Dendritic cell treated with granulocyte-macrophage colony-stimulating factor and Interleukin-4, amounts not matched to agents 40 ng/mL and 50 ng/mL, for 4 days (primary cell): ENCODE measurements at regions not wholly inside any gene's neighbourhood (a gene's known extent, or its start where the extent isn't known, plus 50 kb on each side); places are given as distances from the start of the nearest gene placed in this dataset.
"Not testable (repeated sequence)": the region's sequence is repeated elsewhere in the genome, so short reads cannot be mapped to it uniquely, and the experiment has no call there.

ENCODE experiments used
- H3K27ac Mint-ChIP-seq: one replicate; pipeline ENCODE4 v1.8.0; 2022; ENCODE audit warnings: mild to moderate bottlenecking, mixed read lengths
- H3K27me3 Mint-ChIP-seq: one replicate; pipeline ENCODE4 v1.8.0; 2022; ENCODE audit warnings: mild to moderate bottlenecking, mixed read lengths
- H3K36me3 Mint-ChIP-seq: one replicate; pipeline ENCODE4 v1.8.0; 2022; ENCODE audit warnings: low read depth, mixed read lengths
- H3K4me1 Mint-ChIP-seq: one replicate; pipeline ENCODE4 v1.8.0; 2022; ENCODE audit warnings: low read depth, mixed read lengths
- H3K4me3 Mint-ChIP-seq: one replicate; pipeline ENCODE4 v1.8.0; 2022; ENCODE audit warnings: mild to moderate bottlenecking, moderate library complexity, mixed read lengths
- H3K9me3 Mint-ChIP-seq: one replicate; pipeline ENCODE4 v1.8.0; 2022; ENCODE audit warnings: mixed read lengths
- intact Hi-C: fragments of 100-400 bp; cut with micrococcal nuclease; formaldehyde crosslinking; loops from one replicate; pipeline ENCODE4 v1.15.0; 2022

GRCh38 chr6:82525775-82526495 is 162.3 kb downstream of the TPBG start:
- H3K36me3 Mint-ChIP-seq = no peaks in the 10 kb centered on the region
- H3K27me3 Mint-ChIP-seq = no peaks in the 10 kb centered on the region
- H3K4me1 Mint-ChIP-seq = no peaks in the 10 kb centered on the region
- no peaks in the 10 kb centered on the region for H3K9me3 Mint-ChIP-seq
- intact Hi-C loops = no loop called here
- H3K27ac Mint-ChIP-seq = no peak overlapping the region
- H3K4me3 Mint-ChIP-seq = no peak overlapping the region

DNA sequence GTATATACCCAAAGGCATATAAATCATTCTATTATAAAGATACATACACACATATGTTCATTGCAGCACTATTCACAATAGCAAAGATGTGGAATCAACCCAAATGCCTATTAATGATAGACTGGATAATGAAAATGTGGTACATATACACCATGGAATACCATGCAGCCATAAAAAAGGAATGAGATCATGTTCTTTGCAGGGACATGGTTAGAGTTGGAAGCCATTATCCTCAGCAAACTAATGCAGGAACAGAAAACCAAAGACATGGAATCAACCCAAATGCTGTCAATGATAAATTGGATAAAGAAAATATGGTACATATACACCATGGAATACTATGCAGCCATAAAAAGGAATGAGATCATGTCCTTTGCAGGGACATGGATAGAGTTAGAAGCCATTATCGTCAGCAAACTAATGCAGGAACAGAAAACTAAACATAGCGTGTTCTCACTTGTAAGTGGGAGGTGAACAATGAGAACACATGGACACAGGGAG is 166.4 kb downstream of the TPBG start:
- H3K27ac Mint-ChIP-seq, H3K27me3 Mint-ChIP-seq, H3K4me3 Mint-ChIP-seq, H3K4me1 Mint-ChIP-seq, H3K36me3 Mint-ChIP-seq, H3K9me3 Mint-ChIP-seq, intact Hi-C loops: not testable (repeated sequence)

DNA sequence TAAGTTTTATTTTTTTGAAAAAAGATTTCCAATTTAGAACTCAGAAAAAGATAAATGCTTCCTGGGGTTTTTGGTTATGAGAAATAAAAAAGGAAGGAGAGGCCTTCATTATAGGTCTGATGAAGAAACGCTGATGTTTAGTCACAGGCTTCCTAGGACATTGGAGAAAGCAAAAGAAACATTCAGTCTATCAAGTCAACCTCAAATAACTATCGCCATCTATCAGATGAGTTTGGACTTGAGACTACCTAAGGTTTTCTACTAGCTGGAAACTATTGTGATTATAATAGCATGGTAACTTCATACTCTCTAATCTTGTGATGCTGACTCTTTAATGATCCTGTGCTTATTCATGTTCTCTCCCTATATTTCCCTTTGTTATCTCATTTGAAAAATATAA is 171.3 kb downstream of the TPBG start:
- no peaks in the 10 kb centered on the region for H3K27me3 Mint-ChIP-seq
- H3K4me3 Mint-ChIP-seq = no peak overlapping the region
- intact Hi-C loops = no loop called here
- no peaks in the 10 kb centered on the region for H3K4me1 Mint-ChIP-seq
- no peaks in the 10 kb centered on the region for H3K9me3 Mint-ChIP-seq
- H3K36me3 Mint-ChIP-seq = no peaks in the 10 kb centered on the region
- no peak overlapping the region for H3K27ac Mint-ChIP-seq

- H3K4me3 Mint-ChIP-seq, H3K27me3 Mint-ChIP-seq, H3K27ac Mint-ChIP-seq, H3K4me1 Mint-ChIP-seq, intact Hi-C loops, H3K36me3 Mint-ChIP-seq: not testable (repeated sequence)
- peaks cover 27% of the 10 kb centered on the region for H3K9me3 Mint-ChIP-seq
These were observed 185.9 kb downstream of the TPBG start for GRCh38 chr6:82549480-82549879.

DNA sequence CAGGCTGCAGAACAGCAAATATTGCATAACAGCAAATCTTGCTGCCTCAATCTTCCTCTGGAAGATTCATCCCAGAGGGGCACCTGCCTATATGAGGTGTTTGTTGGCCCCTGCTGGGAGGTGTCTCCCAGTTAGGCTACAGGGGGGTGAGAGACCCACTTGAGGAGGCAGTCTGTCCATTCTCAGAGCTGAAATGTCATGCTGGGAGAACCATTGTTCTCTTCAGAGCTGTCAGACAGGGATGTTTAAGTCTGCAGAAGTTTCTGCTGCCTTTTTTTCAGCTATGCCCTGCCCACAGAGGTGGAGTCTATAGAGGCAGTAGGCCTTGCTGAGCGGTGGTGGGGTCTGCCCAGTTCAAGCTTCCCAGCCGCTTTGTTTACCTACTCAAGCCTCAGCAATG is 187.7 kb downstream of the TPBG start:
- H3K9me3 Mint-ChIP-seq = peaks cover 21% of the 10 kb centered on the region
- intact Hi-C loops, H3K27me3 Mint-ChIP-seq, H3K4me1 Mint-ChIP-seq, H3K4me3 Mint-ChIP-seq, H3K27ac Mint-ChIP-seq, H3K36me3 Mint-ChIP-seq: not testable (repeated sequence)

DNA sequence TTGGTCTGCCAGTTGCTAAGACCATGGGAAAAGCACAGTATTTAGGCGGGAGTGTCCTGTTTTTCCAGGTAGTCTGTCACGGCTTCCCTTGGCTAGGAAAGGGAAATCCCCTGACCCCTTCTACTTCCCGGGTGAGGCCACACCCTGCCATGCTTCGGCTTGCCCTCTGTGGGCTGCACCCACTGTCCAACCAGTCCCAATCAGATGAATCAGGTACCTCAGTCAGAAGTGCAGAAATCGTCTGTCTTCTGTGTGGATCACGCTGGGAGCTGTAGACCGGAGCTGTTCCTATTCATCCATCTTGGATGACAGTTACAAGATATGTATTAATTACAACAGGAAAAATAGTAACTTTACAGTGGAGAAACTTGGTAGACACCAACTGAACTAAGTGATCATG is 188.2 kb downstream of the TPBG start:
- H3K27me3 Mint-ChIP-seq = no peaks in the 10 kb centered on the region
- no peak overlapping the region for H3K4me3 Mint-ChIP-seq
- H3K36me3 Mint-ChIP-seq = no peaks in the 10 kb centered on the region
- H3K9me3 Mint-ChIP-seq = peaks cover 16% of the 10 kb centered on the region
- H3K4me1 Mint-ChIP-seq = no peaks in the 10 kb centered on the region
- H3K27ac Mint-ChIP-seq = no peak overlapping the region
- intact Hi-C loops = no loop called here

GRCh38 chr6:82553863-82554531 is 190.4 kb downstream of the TPBG start:
- Mint-ChIP-seq H3K4me1 (no peaks in the 10 kb centered on the region), H3K4me3 (no peak overlapping the region), H3K27ac (no peak overlapping the region), H3K9me3 (peaks cover 29% of the 10 kb centered on the region), H3K36me3 (no peaks in the 10 kb centered on the region), H3K27me3 (no peaks in the 10 kb centered on the region)
- intact Hi-C loops = no loop called here

DNA sequence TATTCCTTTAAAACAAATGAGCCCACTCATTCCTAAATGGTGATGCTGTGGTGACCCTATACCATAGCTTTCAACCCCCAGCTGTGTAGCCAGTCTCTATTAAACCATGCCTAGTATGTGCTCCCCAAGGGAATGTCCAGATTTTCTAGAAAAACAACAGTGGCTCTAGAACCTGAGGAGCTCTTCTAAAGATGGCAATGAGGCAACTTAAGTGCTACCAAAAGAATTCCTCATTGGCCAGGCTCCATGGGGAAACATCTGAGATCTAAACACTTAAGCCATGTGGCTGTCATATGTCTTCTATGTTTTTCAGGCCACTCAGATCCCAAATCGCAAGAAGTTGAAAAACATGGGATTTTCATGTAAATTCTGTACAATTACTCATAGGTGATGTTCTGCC is 191.0 kb downstream of the TPBG start:
- no peaks in the 10 kb centered on the region for H3K27me3 Mint-ChIP-seq
- no peaks in the 10 kb centered on the region for H3K36me3 Mint-ChIP-seq
- intact Hi-C loops = no loop called here
- no peak overlapping the region for H3K27ac Mint-ChIP-seq
- H3K4me3 Mint-ChIP-seq = no peak overlapping the region
- H3K9me3 Mint-ChIP-seq = peaks cover 29% of the 10 kb centered on the region
- no peaks in the 10 kb centered on the region for H3K4me1 Mint-ChIP-seq

DNA sequence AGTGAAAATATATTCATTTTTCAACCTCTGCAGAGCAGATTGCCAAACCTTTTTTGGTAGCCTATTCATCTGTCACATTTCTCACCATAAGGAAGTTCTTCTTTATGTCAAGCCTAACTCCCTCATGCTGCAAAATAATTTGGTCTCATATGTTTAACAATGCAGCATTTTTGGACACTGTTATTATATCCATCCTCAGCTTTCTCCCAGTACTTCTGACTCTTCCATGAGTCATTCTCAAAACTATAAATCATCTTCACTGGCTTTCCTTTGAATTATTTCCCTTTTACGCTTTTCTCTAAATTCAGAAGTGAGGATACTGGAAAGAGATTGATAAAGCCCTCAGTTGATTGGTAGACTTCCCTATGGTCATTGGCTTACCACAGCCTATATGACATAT is 192.2 kb downstream of the TPBG start:
- Mint-ChIP-seq H3K4me1 (no peaks in the 10 kb centered on the region), H3K9me3 (peaks cover 17% of the 10 kb centered on the region), H3K27me3 (no peaks in the 10 kb centered on the region), H3K4me3 (no peak overlapping the region), H3K27ac (no peak overlapping the region), H3K36me3 (no peaks in the 10 kb centered on the region)
- intact Hi-C loops = no loop called here

- H3K27ac Mint-ChIP-seq, H3K36me3 Mint-ChIP-seq, H3K27me3 Mint-ChIP-seq, intact Hi-C loops, H3K4me3 Mint-ChIP-seq, H3K4me1 Mint-ChIP-seq: not testable (repeated sequence)
- peaks cover 15% of the 10 kb centered on the region for H3K9me3 Mint-ChIP-seq
These were observed 194.9 kb downstream of the TPBG start for GRCh38 chr6:82558531-82558930.

GRCh38 chr6:82567621-82568020 is 204.0 kb downstream of the TPBG start:
- H3K4me1 Mint-ChIP-seq = no peaks in the 10 kb centered on the region
- H3K27ac Mint-ChIP-seq = no peak overlapping the region

DNA sequence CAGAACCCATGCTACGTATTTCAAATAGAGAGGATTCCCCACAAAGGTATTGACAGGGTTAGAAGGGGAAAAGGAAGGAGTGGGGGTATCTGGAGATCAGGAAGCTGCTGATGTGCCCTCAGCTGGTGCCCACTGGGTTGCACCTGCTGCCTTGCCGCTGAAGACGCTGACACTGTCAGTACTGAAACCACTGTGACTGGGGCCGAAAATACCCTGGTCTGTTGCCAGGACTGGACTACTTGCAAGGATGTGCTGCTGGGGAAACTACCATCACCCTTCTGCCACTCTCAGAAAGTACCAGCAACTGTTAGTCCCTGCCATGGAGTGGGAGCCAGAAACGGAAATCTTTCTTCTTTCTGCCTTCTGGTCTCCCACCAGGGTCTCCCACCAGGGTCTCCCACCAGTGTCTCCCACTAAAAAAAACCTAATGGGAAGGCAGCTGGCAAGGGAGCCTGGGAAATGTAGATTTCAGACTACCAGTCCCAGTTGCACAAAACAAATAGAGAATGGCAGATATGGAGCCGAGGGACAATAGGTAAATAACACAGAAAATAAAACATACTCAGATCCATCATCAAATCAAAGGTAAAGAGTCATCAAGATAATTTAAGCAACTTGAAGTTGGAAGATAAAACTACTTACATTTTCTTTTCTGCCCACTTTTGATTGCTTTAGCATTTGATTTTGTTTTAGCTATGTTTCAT is 204.8 kb downstream of the TPBG start:
- no peaks in the 10 kb centered on the region for H3K4me1 Mint-ChIP-seq
- no peaks in the 10 kb centered on the region for H3K36me3 Mint-ChIP-seq
- no peak overlapping the region for H3K4me3 Mint-ChIP-seq
- intact Hi-C loops = no loop called here
- H3K27ac Mint-ChIP-seq = no peak overlapping the region
- no peaks in the 10 kb centered on the region for H3K27me3 Mint-ChIP-seq
- H3K9me3 Mint-ChIP-seq = peaks cover under 1% of the 10 kb centered on the region

More at GRCh38 chr6:82567621-82568020, 204.0 kb downstream of the TPBG start:
- H3K4me3 Mint-ChIP-seq = no peak overlapping the region
- intact Hi-C loops = no loop called here
- H3K9me3 Mint-ChIP-seq = no peaks in the 10 kb centered on the region
- H3K36me3 Mint-ChIP-seq = no peaks in the 10 kb centered on the region
- no peaks in the 10 kb centered on the region for H3K27me3 Mint-ChIP-seq

GRCh38 chr6:82569022-82569421 is 205.4 kb downstream of the TPBG start:
- H3K9me3 Mint-ChIP-seq = peaks cover 6% of the 10 kb centered on the region
- no peaks in the 10 kb centered on the region for H3K4me1 Mint-ChIP-seq
- H3K27ac Mint-ChIP-seq = no peak overlapping the region
- intact Hi-C loops = no loop called here
- no peak overlapping the region for H3K4me3 Mint-ChIP-seq
- H3K36me3 Mint-ChIP-seq = no peaks in the 10 kb centered on the region
- no peaks in the 10 kb centered on the region for H3K27me3 Mint-ChIP-seq

DNA sequence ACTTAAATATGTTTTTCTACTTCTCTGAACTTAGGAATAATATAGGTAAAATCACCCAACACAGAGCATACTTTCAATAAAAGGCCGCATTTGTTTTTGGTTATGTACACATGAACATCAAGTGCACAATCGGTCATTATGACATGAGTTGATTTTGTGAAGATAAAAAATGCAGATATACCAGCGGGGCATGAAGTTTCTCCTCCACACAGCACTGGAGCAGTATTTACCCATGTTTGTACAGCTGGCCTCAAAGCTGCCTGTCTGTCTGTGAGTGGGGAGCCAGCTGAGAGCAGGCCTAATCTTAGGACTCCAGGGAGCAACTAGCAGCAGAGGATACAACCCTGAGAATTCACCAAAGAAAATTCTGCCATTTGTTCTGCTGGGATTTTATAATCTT is 206.5 kb downstream of the TPBG start:
- Mint-ChIP-seq H3K27ac (no peak overlapping the region), H3K9me3 (peaks cover 9% of the 10 kb centered on the region), H3K4me1 (no peaks in the 10 kb centered on the region), H3K36me3 (no peaks in the 10 kb centered on the region), H3K4me3 (no peak overlapping the region), H3K27me3 (no peaks in the 10 kb centered on the region)
- intact Hi-C loops = no loop called here
